GM19025 (cell line): ENCODE measurements at regions not wholly inside any gene's neighbourhood (a gene's known extent, or its start where the extent isn't known, plus 50 kb on each side); places are given as distances from the start of the nearest gene placed in this dataset.

Experiments
- ATAC-seq: cut with Tn5 transposase; IDR thresholded peaks from one replicate; pipeline ENCODE4 v1.9.1; 2021; ENCODE audit warnings: mild to moderate bottlenecking, low read depth, moderate library complexity; ENCODE audit not compliant: unreplicated experiment

DNA sequence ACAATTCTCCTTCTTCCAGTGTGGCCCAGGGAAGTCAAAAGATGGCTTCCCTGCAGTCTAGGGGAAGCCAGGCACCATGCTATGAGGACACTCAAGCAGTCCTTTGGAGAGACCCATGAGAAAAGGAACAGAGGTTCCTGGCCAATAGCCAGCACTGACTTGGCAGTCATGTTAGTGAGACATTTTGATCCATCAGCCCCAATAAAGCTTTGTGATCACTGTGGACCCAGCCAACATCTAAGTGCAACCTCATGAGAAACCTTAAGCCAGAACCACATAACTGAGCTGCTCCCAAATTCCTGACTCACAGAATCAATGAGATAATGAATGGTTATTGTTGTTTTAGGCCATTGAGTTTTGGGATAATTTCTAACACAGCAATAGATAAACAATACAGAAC lies 51.0 kb upstream of the NAP1L1 start:
- ATAC-seq, result no peak
